Stimulated activated CD8-positive, alpha-beta memory T cell treated with anti-CD3 and anti-CD28 coated beads, Interleukin-7, amount 100 ng/mL, for 4 hours (primary cell): ENCODE measurements at regions not wholly inside any gene's neighbourhood (a gene's known extent, or its start where the extent isn't known, plus 50 kb on each side); places are given as distances from the start of the nearest gene placed in this dataset.

ENCODE experiments used
- DNase-seq, 2 donors: peaks; one replicate each; pipeline ENCODE4 v3.0.0-alpha.2; 2020; ENCODE audit warnings: low read depth in 2 of 2

DNA sequence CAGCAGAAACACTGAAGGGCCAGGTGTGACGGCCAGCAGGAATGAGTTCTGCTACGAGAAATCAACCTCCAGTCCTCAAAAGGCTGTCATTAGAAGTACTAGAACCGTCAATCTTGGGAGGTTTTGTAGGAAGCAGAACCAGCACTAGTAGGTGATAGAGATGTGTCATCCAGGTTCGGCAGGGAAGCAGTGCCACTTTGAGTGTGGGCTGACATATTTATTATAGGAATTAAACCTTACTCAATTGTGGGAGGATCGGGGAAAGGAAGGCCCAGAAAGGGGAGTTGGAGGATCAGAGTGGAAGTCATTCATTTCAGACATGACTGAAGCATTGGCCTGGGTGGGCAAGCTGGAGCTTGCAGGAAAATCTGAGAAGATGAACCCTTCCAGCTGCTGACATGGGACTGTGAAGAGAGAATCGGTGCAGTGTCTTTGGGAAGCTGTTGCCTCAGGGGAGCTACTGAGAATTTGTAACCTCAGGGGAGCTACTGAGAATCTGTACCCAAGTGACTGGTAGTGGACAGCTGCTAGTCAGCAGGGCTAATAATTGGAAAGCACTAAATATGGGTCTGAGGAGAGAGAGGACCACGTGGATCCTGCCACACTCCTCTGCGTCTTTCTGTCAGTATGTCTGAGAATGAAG is 177.4 kb downstream of the SPRY1 start:
- no peak for DNase-seq

DNA sequence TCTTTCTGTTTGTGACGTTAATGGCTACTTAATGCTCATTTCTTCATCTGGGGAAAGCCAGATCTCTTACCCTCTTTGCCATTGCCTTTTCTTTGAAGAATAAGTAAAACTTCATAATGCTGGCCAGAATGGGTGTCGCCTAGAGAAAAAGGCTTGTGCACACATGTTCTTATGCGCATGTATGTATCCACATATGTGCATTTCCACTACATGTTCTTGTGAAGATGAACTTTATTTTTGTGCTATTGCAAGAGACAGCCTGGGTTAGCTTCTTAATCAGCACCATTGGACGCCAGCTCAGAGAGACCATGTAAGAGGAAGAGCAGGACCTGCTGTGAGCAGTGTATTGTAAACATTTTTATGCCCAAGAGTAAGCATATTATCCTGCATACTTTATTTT is 178.7 kb downstream of the SPRY1 start:
- no peak for DNase-seq

DNA sequence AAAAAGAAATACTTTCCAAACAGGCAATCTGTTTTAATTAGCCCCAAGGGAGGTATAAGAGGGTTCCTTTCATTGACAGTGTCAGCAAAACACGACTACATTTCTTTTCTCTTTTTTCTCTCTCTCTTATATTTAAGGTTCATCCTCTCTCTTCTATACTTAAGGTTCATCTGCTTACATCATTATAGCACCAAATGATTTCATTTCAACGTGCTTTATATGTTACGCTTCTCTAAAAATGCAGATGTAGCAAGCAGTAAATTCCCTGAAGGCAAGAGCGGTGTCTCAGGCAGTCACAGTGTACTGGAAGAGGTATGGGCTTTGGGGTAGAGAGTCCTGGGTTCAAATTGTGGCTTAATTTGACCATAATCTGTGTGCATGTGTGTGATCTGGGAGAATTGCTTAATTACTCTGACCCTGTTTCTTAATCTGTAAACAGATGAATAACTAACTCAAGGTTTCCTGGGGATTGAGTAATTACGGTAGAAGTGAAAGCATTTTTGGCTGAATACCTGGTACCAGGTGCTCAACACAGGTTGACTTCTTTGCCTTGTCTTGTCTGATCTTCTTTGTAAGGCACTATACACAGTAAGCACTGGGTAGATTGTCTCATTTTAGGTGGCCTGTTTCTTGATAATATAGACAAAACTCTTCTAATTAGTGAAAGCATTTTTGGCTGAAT is 180.8 kb downstream of the SPRY1 start:
- no peak for DNase-seq

DNA sequence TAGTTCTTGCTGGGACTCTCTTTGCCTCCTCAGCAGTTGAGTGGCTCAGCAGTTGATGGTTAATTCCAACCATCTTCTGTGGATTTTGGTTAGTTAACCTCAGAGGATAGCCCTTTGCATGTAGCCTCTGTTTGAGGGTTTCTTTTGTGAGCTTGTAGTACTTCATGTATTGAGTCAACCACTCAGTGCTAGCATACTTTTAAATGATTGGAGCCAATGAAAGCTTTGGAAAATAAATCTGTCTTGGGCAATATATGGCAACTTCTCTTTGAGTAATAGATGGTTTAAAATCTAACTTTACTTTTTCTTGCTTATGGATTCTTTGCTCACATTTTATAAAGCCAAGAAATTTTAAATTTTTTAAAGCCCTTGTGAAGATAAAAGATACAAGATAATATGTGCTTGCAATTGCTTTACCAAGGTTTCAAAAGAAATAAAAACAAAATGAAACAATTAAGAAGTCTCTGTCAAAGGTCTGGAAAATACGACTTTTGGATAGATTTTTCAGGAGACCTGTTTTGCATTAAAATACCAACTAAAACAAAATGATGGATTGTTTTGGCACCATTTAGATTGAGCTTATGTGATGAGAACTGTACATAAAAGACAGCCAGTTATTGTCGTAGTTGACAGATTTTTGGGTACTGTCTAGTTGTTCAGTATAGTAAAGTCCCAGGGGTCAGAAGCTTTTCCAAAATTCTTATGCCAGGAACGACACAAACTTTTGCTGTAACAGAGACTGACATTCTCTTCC is 181.9 kb downstream of the SPRY1 start:
- no peak for DNase-seq

DNA sequence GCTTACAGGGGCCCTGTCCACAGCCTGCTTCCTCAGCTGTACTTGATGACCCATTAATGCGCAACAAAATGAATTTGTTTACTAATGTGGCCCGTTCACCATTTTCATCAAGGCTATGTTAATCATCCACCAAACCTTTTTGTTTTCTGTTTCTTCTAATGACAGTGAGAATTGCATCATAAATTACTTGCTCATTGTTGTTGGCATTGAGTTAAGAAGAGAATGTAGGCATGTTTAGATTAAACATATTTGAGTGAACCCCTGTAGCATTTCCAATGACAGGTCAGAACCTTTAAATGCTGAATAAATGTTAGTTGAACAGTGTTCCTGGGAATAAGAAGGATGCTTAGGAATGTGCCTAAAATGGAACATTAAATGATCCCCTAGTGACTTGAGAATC is 183.4 kb downstream of the SPRY1 start:
- DNase-seq = no peak

DNA sequence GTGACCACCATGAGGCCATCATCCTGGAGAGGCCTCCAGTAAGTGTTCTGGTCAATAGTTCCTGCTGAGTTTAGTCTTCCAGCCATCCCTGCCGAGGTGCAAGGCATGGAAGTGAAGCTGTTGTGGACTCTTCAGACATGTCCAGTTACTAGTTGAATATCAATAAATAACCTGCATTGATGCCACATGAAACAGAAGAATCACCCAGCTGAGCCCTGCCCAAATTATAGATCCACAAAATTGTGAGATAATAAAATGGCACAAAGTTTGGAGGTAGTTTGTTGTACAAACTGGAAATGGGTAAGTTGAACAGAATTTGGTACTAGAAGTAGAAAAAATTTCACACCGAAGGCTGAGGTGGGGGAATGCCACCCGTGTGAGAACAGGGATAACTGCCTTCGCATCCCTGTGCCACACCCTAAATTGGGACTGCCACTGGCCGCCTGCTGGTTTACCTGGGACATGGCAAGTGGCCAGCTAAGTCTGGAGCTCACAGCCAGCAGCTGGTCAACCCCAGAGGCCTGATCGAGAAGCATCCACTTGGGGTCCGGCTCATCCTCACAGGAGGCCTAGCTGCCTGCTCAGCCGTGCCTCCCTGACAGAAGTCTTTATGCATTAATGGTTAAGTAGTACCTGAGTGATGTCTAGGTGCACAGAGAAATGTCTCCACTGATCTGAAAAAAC is 184.5 kb downstream of the SPRY1 start:
- DNase-seq = no peak

DNA sequence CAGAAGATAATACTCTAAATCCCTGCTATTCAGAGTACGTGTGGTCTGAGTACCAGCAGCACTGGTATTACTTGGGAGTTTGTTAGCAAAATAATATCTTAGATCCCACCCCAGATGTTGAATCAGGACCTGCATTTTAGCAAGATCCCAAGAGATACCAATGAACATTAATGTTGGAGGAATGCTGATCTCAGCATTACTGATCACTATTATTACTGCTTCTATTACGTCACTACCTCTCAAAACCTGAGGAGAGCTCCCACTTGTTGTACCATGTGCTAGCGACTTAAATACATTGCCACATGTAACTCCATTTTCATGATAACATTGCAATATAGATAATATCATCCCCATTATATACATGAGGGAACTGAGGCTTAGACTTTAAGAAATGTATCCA is 185.2 kb downstream of the SPRY1 start:
- no peak for DNase-seq

DNA sequence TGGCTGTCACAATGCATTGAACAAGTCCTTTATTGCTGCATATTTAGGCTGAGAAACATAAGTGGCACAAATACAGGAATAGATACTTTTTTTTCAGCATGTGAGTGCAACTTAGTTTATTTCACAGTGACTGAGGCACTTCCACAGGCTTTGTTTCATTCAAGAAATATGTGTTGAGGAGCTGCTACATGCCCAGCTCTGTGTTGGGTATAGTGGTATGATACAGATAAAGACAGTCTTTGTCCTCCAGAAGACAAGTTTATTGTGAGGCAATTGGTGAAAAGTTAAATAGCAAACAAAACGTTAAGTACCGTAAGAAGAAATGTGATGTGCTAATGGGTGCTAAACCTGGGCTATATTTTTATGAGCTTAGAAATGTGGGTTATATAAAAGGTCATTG is 186.4 kb downstream of the SPRY1 start:
- DNase-seq = no peak

DNA sequence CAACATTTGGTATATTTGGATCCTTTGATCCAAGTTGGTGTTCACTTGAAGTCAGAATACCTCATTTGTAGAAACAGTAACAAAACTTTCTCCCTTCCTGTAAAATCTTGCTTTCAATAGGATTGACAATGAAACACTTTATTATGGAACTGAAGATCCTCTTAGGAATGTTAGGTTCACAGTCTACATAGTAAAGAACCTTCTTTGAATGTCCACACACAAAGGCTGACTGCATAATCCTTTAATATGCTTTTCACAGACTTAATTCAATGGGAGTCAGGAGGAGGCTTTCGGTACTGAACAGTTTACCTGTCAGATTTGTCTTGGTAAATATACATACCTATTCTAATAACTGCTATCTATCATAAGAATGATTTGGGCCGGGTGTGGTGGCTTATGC is 188.5 kb downstream of the SPRY1 start:
- no peak for DNase-seq

DNA sequence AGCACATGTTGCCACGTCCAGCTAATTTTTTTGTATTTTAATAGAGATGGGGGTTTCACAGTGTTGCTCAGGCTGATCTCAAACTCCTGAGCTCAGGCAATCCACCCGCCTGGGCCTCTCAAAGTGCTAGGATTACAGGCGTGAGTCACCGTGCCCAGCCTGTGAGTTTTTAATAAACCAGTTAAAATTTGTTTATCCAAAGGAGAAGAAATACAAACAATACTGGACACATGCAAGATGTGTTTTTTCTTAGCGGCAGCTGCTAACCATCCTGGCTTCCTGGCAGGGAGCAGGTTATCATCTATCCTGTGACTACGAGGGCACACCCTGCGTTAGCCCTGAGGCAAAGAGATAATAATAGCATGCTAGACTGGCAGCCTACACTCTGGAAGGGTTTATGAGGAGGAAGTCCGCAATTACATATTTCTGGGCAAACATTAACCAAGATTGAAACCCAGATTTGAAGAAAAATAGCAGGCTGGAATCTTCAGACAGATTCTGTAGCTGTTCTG is 191.4 kb downstream of the SPRY1 start:
- DNase-seq = no peak

DNA sequence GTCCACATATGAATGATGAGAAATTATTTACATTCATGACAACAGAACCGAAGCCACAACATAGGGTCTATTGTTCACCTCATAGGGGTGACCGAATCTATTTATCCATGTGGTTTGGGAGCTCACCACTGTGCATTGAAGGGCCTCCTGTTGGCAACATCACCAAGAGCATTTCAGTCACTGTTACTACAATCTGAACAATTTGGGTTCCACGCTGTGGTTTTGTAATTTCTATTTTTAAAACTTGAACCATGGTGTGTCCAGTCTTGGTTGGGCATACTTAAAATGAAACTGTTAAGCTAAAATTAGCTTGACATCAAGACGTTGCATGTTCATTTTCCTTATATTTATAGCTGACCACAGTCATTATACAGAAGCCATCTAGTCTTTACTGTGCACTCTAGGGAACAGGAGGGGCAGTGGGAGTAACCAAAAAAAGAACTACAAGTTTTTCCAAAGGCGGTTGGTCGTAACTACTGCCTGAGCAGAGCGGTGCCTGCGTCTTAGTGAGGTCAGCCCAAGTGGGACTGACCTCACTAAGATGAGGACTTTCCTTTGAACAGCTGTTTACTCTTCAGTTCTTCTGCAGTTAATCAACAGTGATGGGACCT is 192.1 kb downstream of the SPRY1 start:
- DNase-seq = no peak

DNA sequence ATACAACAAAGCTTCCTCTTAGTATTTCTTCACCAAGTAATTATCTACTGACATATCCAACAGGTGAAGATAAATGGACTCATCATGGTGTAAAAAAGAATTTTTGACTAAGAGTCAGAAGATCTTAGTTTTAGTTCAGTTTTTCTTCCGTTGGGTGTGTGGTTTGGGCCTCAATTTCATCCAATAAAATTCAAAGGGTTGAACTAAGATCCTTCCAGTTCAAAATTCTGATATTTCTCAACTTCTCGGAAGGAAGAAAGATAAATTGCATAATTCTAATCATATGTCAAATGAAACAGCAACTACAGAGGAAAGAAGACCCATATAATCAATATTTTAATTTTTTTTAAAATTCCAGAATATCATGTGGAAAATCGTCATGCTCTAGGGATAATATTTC is 192.7 kb downstream of the SPRY1 start:
- DNase-seq = no peak

DNA sequence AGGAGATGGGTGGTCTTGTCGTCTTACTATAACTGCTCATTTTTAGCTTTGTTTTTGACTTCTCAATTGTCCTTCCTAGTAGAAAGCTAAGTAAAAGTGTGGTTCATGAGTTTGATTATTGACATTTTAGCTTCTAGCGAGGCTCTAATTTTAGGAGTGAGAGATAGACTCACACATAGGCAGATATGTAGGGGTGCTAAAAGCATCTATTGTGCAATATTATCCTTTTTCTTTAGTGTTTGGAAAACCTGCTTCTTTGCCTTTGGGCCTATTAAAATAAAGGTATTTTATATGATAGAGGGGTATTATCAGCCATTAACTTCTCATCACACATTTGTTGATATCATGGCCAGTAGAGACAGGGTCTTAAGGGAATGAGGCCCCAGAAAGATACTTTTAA is 195.3 kb downstream of the SPRY1 start:
- DNase-seq = no peak

DNA sequence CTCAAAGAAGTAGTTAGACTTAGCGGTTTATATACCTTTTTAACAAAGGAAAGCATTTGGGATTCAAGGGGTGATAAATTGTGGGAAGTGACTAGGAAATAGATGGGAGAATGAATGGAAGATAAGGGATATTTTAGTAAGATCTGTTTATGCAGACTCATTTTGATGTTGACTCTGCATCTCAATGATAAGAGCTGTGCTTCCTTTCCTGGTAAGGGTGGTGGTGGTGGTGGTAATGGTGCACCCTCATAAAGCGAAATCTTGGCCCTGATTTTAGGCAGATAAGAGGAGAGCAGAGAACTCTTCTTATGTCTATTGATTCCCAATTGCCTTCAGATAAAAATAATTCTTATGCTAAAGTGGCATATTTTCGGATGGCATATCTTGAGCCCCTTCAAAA is 197.1 kb downstream of the SPRY1 start:
- no peak for DNase-seq

DNA sequence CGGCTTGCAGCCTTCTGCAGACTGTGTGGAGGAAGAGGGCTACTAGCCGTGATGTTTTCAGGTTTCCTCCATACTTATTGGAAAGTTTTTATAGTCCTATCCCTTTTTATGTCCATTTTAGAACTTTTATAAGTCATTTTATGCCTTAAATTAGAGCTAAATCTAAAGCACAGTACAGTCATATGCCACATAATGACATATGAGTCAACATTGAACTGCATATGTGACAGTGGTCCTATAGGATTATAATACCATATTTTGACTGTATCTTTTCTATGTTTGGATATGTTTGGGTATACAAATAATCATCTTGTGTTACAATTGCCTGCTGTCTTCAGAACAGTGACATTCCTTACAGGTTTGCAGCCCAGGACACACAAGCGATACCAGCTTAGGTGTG is 200.2 kb downstream of the SPRY1 start:
- DNase-seq = no peak

DNA sequence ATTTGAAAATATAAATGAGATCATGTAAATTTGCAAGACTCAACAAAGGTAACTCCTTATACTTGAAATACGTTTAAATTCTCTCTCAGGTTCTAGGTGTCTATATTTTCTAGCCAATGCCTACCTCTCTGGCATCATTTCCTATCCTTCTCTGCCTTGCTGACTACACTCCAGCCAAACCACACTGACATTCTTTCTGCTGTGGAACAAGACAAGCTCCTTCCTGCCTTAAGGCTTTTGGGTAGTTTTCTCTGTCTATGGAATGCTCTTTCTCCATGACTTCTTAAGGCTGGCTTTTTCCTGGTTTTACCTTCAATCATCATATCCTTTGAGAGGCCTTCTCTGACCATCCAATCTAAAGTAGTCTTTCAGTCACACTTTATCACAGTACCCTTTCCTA is 201.0 kb downstream of the SPRY1 start:
- no peak for DNase-seq

DNA sequence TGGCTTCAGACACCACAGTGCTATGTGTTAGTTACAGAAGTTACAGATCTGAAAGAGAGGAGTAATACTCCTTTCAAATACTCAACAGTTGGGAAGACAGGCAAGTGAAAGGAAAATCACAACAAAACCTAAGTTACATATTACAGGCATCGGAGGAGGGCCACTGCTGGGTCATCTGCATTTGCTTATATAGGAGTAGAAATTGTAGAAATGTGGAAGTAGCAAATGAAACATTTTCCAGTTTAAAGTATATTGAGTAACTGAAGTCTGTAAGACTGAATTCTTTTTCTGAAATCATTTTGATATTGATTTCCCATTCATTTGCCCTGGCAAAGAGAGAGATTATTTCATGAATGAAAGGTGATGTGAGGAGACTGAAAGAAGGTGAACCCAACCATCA is 201.7 kb downstream of the SPRY1 start:
- no peak for DNase-seq

DNA sequence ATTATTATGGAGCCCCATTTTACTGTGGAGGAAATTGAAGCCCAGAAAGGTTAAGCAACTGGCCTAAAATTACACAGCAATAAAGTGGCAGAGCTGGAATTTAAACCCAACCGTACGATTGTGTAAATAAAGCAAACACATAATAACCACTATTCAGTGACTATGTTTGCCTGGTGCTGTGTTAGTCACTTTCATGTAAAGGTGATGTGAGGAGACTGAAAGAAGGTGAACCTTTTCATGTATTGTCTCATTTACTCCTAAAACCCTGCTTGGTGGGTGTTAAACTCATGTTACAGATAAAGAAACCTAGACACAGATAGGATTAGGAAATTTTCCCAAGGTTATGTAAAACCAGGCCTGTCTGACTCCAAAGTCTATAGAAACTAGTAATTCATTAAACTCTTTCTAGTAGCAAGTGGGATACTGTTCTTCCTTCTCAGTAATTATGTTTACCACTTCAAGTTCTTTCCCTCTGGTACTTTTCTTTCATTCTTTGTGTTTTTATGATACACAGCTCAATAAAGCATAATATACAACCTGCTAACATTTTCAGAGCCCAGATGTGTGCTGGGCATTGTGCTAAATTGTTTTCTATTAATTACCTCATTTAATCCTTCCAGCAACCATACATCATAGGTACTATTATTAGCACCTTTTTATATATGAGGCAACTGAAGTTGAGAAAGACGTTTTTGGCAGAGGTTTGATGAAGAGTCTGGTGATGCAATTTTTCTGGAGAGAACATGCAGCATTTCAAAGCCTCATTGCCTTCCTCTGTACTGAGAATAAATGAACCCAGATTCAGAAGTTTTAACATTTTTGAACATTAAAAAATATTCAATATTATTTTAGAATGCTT is 202.7 kb downstream of the SPRY1 start:
- DNase-seq = no peak

DNA sequence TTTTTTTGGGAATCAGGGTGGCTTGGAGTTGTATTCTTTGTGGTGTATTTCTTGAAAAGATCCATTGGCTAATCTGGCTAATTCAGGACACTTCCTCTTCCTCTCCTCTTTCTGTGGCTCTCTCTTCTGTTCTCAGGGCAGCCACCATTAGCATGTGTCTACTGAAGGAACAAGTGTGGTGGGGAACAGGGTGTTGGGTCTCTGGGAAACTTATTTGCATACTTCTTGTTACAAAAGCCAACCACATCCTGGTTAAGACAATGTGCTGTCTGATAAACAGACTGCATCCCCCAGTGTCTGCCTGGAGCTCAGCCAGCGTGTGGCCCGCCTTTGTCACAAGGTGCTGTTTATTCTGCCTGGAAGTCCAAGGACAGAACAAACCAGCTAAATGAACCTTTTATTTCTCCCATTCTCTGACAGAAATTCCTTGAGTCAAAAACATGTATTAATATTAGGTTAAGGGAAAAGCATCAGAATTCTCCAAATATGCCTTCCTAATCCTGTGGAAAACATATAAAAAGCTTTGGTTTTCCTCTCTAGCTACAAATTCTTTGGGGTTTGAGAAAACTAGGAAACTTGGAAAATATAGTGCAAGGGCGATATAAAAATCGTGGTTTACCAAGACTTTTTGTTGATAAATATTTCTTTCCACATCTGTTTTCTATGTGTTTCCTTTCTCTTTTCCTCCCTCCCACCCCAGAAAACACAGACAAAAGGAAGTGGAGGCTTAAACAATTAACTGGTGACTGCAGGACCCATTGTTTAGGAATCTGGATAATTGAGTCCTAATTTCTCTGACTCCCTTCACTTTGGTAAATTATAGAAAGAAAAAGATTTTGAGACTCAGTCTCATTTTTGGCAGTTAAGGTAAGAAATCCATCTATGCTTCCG is 203.6 kb downstream of the SPRY1 start:
- DNase-seq = peak; percentile 44 to 61
